Suprapubic skin (tissue), 4 donors: ENCODE measurements at regions not wholly inside any gene's neighbourhood (a gene's known extent, or its start where the extent isn't known, plus 50 kb on each side); places are given as distances from the start of the nearest gene placed in this dataset.
"Not testable (repeated sequence)": the region's sequence is repeated elsewhere in the genome, so short reads cannot be mapped to it uniquely, and the experiment has no call there.

Experiments
- EP300 ChIP-seq: sonication (generic); formaldehyde crosslinking; IDR thresholded peaks from one replicate; pipeline ENCODE4 v1.6.1; 2017; ENCODE audit warnings: antibody characterized with exemption
- POLR2A ChIP-seq, 2 donors: fragments of 450-650 bp; IDR thresholded peaks; one replicate each; pipeline ENCODE4 v1.6.1; 2017; ENCODE audit warnings: antibody characterized with exemption in 2 of 2, mild to moderate bottlenecking in 2 of 2, moderate library complexity in 2 of 2
- POLR2AphosphoS5 ChIP-seq, 3 donors: sonication (generic); formaldehyde crosslinking; IDR thresholded peaks; one replicate each; pipeline ENCODE4 v1.6.1; 2017; ENCODE audit warnings: antibody characterized with exemption in 3 of 3
- TF ChIP-seq, protein P1 (sequence below), 2 donors: fragments of 200-600 bp in 1 of 2; fragments of 450-650 bp in 1 of 2; sonication (generic) in 1 of 2; IDR thresholded peaks; one replicate each; pipeline ENCODE4 v1.5.1; 2016 to 2019; ENCODE audit warnings: antibody characterized with exemption in 2 of 2, mild to moderate bottlenecking in 1 of 2, moderate library complexity in 1 of 2

DNA sequence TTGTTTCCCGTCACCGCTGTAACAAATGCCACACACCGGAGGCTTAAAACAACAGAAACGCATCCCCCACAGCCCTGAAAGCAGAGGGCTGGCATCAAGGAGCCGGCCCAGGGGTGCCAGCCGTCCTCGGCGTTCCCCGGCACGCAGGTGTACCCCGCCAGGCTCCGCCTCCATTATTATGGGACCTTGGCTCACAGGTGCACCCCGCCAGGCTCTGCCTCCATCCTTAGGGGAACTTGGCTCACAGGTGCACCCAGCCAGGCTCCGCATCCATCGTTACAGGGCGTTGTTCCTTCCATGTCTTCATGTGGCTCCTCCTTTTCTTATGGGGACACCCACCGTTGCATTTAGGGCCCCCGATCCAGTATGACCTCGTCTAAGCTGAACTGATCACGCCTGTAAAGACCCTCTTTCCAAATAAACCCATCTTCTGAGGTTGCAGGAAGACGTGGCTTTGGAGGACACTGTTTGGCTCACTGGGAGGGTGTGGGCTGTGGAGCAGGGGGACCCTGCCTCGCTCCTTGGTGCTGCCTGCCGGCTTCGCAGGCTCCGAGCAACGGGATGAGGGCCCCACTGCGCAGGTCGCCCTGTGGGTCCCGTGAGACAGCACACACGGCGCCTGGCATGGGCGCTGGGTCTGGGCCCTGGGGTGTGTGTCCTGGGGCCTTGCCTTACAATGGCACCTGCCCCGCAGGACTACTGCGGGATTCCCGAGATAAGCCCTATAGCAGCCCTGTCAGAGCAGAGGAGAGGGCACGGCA is 154.9 kb upstream of the ZNF469 start:
- not testable (repeated sequence) for TF ChIP-seq POLR2A (IDR thresholded peaks at IDR 0.05); POLR2AphosphoS5 (IDR thresholded peaks at IDR 0.05); EP300
- TF ChIP-seq, protein P1, sequence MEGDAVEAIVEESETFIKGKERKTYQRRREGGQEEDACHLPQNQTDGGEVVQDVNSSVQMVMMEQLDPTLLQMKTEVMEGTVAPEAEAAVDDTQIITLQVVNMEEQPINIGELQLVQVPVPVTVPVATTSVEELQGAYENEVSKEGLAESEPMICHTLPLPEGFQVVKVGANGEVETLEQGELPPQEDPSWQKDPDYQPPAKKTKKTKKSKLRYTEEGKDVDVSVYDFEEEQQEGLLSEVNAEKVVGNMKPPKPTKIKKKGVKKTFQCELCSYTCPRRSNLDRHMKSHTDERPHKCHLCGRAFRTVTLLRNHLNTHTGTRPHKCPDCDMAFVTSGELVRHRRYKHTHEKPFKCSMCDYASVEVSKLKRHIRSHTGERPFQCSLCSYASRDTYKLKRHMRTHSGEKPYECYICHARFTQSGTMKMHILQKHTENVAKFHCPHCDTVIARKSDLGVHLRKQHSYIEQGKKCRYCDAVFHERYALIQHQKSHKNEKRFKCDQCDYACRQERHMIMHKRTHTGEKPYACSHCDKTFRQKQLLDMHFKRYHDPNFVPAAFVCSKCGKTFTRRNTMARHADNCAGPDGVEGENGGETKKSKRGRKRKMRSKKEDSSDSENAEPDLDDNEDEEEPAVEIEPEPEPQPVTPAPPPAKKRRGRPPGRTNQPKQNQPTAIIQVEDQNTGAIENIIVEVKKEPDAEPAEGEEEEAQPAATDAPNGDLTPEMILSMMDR (IDR thresholded peaks at IDR 0.05), result not testable (repeated sequence)
